MM.1S (cell line): ENCODE measurements at regions not wholly inside any gene's neighbourhood (a gene's known extent, or its start where the extent isn't known, plus 50 kb on each side); places are given as distances from the start of the nearest gene placed in this dataset.

Experiments used
- DNase-seq: peaks from one replicate; pipeline ENCODE4 v3.0.0-alpha.2; 2015
- H2AFZ ChIP-seq: fragments of 300-600 bp; sonication (generic); 2 replicates; pipeline ENCODE4 v1.6.0; 2016; ENCODE audit warnings: antibody characterized with exemption, low read length
- H3F3A ChIP-seq: fragments of 300-600 bp; sonication (generic); 2 replicates; pipeline ENCODE4 v1.6.1; 2016; ENCODE audit warnings: mild to moderate bottlenecking, antibody characterized with exemption, low read length, moderate library complexity, mixed read lengths; ENCODE audit not compliant: insufficient read depth
- H3K27ac ChIP-seq: fragments of 300-600 bp; sonication (generic); 2 replicates; pipeline ENCODE4 v1.5.1; 2016; ENCODE audit warnings: mild to moderate bottlenecking, low read length
- H3K27me3 ChIP-seq: fragments of 300-600 bp; sonication (generic); replicated peaks from 2 replicates; pipeline ENCODE4 v1.6.0; 2016; ENCODE audit warnings: low read length; ENCODE audit not compliant: insufficient read depth
- H3K36me3 ChIP-seq: fragments of 300-600 bp; sonication (generic); replicated peaks from 2 replicates; pipeline ENCODE4 v1.6.1; 2016; ENCODE audit warnings: mild to moderate bottlenecking, low read length, mixed read lengths; ENCODE audit not compliant: insufficient read depth
- H3K4me1 ChIP-seq: fragments of 300-600 bp; sonication (generic); 2 replicates; pipeline ENCODE4 v1.6.1; 2016; ENCODE audit warnings: low read length, mixed read lengths
- H3K4me2 ChIP-seq: fragments of 300-600 bp; sonication (generic); 2 replicates; pipeline ENCODE4 v1.6.0; 2016; ENCODE audit warnings: low read depth, low read length
- H3K4me3 ChIP-seq: fragments of 300-600 bp; sonication (generic); 2 replicates; pipeline ENCODE4 v1.5.1; 2016; ENCODE audit warnings: low read length, mixed read lengths
- H3K79me2 ChIP-seq: fragments of 300-600 bp; sonication (generic); 2 replicates; pipeline ENCODE4 v1.6.1; 2016; ENCODE audit warnings: mixed run types, low read length, mixed read lengths
- H3K9ac ChIP-seq: fragments of 300-600 bp; sonication (generic); 2 replicates; pipeline ENCODE4 v1.6.1; 2016; ENCODE audit warnings: low read length, mixed read lengths
- H3K9me2 ChIP-seq: fragments of 300-600 bp; sonication (generic); replicated peaks from 2 replicates; pipeline ENCODE4 v1.6.1; 2016; ENCODE audit warnings: mild to moderate bottlenecking, low read length, mixed read lengths; ENCODE audit not compliant: insufficient read depth
- H3K9me3 ChIP-seq: fragments of 300-600 bp; sonication (generic); replicated peaks from 2 replicates; pipeline ENCODE4 v1.6.1; 2016; ENCODE audit warnings: mild to moderate bottlenecking, low read length, mixed read lengths; ENCODE audit not compliant: insufficient read depth
- H4K20me1 ChIP-seq: fragments of 300-600 bp; sonication (generic); 2 replicates; pipeline ENCODE4 v1.6.1; 2016; ENCODE audit warnings: mild to moderate bottlenecking, low read length, moderate library complexity, mixed read lengths; ENCODE audit not compliant: insufficient read depth
- EZH2 ChIP-seq: fragments of 300-600 bp; sonication (generic); optimal IDR thresholded peaks from 2 replicates; pipeline ENCODE3; 2017; ENCODE audit warnings: low read depth, mild to moderate bottlenecking, antibody characterized with exemption, low read length, mixed read lengths
- EZH2phosphoT487 ChIP-seq: fragments of 300-600 bp; sonication (generic); IDR thresholded peaks from 2 replicates; pipeline ENCODE4 v1.6.1; 2018; ENCODE audit warnings: antibody characterized with exemption, low read length
- TF ChIP-seq, protein P1 (sequence below): fragments of 300-600 bp; sonication (generic); IDR thresholded peaks from 2 replicates; pipeline ENCODE4 v1.5.1; 2016; ENCODE audit warnings: antibody characterized with exemption, low read length, mixed read lengths

- no peaks in the 10 kb centered on the region for H3K9me3 ChIP-seq
- no peaks in the 10 kb centered on the region for H3K27me3 ChIP-seq
- H4K20me1 ChIP-seq: no peaks in the 10 kb centered on the region
- no peak overlapping the region for H3K27ac ChIP-seq
- no peaks in the 10 kb centered on the region for H3K79me2 ChIP-seq
- H2AFZ ChIP-seq: no peak overlapping the region
- no peak overlapping the region for H3K9ac ChIP-seq
- no peak for TF ChIP-seq EZH2phosphoT487
- TF ChIP-seq, protein P1, sequence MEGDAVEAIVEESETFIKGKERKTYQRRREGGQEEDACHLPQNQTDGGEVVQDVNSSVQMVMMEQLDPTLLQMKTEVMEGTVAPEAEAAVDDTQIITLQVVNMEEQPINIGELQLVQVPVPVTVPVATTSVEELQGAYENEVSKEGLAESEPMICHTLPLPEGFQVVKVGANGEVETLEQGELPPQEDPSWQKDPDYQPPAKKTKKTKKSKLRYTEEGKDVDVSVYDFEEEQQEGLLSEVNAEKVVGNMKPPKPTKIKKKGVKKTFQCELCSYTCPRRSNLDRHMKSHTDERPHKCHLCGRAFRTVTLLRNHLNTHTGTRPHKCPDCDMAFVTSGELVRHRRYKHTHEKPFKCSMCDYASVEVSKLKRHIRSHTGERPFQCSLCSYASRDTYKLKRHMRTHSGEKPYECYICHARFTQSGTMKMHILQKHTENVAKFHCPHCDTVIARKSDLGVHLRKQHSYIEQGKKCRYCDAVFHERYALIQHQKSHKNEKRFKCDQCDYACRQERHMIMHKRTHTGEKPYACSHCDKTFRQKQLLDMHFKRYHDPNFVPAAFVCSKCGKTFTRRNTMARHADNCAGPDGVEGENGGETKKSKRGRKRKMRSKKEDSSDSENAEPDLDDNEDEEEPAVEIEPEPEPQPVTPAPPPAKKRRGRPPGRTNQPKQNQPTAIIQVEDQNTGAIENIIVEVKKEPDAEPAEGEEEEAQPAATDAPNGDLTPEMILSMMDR: no peak
- no peak for TF ChIP-seq EZH2
- H3K4me3 ChIP-seq: no peak overlapping the region
- H3K36me3 ChIP-seq: no peaks in the 10 kb centered on the region
- H3F3A ChIP-seq: no peaks in the 10 kb centered on the region
- no peaks in the 10 kb centered on the region for H3K4me1 ChIP-seq
- no peak overlapping the region for H3K4me2 ChIP-seq
- no peak for DNase-seq
- H3K9me2 ChIP-seq: no peaks in the 10 kb centered on the region
Measured at GRCh38 chr16:13665876-13666275, 254.1 kb upstream of the ERCC4 start.

DNA sequence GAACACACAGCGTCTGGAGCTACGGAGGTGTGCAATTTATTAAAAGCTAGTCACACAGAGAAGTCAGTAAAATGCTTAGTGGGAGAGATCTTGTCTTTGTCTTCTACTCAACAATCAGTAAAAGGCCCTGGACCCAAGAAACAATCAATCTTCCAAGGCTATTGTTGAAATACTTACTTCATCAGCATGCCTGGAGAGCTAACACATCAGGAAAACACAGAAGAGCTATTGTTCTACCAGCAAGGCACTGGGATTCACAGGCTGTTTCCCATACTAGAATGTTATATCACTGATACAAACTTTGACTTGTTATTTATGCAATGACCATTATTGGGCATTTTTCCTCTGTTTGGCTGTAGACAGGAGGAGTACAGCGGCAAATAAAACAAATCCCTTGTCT, 247.8 kb upstream of the ERCC4 start:
- Histone ChIP-seq H3K79me2 (no peaks in the 10 kb centered on the region), H3K27me3 (no peaks in the 10 kb centered on the region), H3K9ac (no peak overlapping the region)

DNA sequence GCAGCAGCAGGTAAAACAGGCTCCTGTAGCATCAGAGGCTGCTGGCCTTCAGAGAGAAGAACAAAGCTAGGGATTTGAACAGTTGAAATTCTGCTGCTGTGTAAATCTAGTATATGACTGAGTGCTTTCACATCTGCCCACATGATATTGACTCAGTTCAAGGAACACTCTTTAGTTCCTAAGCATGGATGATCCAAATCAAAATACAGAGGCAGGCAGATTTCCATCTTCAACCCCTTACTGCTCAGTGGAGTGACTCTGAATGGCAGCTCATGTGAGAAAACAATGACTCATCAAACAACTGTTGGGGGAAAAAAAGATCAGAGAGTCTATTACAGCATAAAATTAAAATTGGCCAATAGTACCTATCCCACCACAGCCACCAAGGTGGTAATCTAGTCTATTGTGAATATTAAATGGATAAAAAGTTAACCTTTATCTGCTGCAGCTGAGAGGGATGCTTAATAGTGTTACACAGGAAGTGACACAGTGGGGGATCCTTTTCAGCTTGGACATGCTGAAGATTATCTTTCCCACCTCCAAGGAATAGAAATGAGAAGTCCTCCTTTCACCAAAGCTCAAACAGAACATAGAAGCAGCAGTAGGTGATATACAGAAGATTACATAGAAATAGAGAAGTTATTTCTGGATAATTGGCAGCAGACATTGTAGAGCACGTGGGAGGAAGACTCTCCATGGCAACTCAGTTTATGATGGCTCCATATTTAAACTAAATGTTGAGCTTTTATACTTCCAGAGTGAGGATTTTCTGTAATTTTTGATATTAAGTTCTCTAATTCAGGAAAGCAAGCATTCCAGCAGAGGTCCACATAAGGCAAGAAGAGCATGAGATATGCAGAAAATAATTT, 239.7 kb upstream of the ERCC4 start:
- Histone ChIP-seq H3K9me3 (no peaks in the 10 kb centered on the region), H3K27me3 (no peaks in the 10 kb centered on the region), H3K36me3 (no peaks in the 10 kb centered on the region), H3K4me2 (no peak overlapping the region), H2AFZ (no peak overlapping the region), H3K9me2 (no peaks in the 10 kb centered on the region), H4K20me1 (no peaks in the 10 kb centered on the region), H3K4me1 (no peaks in the 10 kb centered on the region), H3F3A (no peaks in the 10 kb centered on the region), H3K79me2 (no peaks in the 10 kb centered on the region), H3K9ac (no peak overlapping the region), H3K4me3 (no peak overlapping the region), H3K27ac (no peak overlapping the region)
- TF ChIP-seq EZH2phosphoT487: no peak
- TF ChIP-seq, protein P1: no peak
- no peak for TF ChIP-seq EZH2
- no peak for DNase-seq

More for the DNA sequence above, 247.8 kb upstream of the ERCC4 start:
- Histone ChIP-seq H3K27ac (no peak overlapping the region), H3K9me3 (no peaks in the 10 kb centered on the region), H4K20me1 (no peaks in the 10 kb centered on the region), H3F3A (no peaks in the 10 kb centered on the region), H3K4me1 (no peaks in the 10 kb centered on the region), H2AFZ (no peak overlapping the region), H3K36me3 (no peaks in the 10 kb centered on the region), H3K4me3 (no peak overlapping the region), H3K9me2 (no peaks in the 10 kb centered on the region), H3K4me2 (no peak overlapping the region)
- DNase-seq: no peak
- no peak for TF ChIP-seq EZH2phosphoT487
- TF ChIP-seq, protein P1: no peak
- TF ChIP-seq EZH2: no peak
